CD4-positive, alpha-beta T cell treated with Interleukin-12 subunit alpha and Interleukin-12 subunit beta, for 1 hour (primary cell): ENCODE measurements at regions not wholly inside any gene's neighbourhood (a gene's known extent, or its start where the extent isn't known, plus 50 kb on each side); places are given as distances from the start of the nearest gene placed in this dataset.

ENCODE experiments used
- DNase-seq: peaks from one replicate; pipeline ENCODE4 v3.0.0-alpha.2; 2020

DNA sequence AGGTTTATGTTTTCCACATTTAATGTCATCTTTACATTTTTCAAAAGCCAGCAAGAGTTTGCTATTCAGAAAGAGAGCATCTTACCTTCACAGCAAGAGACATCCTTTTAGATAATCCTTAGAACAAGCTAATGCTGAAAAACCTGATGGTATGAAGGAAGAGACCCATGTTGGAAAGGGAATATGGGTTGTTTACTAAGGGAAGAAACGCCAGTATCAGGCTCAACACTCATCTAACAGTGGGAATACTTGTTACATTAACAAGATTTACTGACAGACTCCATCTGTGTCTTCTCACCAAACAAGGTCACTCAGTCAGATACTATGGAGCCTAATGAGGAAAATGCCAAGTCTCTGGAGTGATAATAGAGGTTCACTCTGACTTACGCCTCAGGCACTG is 1474.1 kb upstream of the SLC39A10 start:
- no peak for DNase-seq

DNA sequence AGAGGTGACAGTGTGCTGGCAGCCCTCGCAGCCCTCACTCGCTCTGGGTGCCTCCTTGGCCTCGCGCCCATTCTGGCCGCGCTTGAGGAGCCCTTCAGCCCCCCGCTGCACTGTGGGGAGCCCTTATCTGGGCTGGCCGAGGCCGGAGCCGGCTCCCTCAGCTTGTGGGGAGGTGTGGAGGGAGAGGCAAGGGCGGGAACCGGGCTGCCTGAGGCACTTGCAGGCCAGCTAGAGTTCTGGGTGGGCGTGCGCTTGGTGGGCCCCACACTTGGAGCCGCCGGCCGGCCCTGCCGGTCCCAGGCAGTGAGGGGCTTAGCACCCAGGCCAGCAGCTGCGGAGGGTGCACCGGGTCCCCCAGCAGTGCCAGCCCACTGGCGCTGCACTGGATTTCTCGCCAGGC is 1480.9 kb upstream of the SLC39A10 start:
- no peak for DNase-seq

DNA sequence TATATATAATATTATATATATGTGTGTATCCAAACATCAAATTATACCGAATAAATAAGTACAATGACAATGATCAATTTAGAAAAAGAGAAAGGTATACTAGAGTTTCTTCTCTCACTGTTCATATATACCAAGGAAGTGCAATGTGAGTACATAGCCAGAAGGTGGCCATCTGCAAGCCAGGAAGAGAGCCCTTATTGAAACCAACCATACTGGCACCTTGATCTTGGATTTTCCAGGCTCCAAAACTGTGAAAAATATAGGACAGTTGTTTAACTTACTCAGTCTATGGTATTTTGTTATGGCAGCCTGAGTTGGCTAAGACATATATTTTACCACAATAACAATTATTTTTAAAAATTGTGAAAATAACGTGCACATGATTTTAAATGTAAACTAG is 1490.2 kb upstream of the SLC39A10 start:
- peak; percentile 1 for DNase-seq

DNA sequence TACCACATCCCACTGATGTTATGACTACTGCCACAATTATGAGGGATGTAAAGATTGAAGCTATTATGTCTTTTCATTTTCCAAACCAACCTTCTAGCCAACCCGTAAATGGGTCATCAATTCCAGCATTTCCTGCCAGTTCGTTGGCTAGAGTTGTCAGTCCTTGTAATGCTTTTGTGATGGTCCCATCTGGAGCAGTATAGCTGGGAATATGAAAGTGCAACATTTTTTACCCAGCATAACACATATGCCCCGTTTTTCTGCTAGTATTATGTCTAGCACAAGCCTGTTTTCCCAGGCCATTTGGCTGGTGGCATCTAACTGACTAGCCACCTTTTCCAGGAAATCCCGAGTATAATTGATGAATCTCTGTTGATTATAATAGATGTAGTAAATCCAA is 1501.6 kb upstream of the SLC39A10 start:
- no peak for DNase-seq

DNA sequence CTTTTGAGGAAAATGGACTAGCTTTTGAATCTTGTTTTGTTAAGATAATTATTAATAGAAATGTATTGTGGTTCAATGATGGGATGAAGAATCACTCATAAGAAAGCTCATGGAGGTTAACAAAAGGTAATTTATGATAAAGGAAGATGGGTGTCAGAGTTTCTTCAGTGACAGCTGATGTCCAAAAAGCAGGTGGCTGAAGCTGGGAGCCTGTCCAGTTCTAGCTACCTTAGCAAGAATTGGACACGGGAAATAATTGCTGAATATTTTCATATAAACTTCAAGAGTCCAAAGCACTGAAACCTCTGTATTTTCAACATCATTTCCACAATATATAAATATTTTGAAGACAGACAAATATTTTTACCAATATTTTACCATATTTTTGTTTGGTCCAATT is 1505.8 kb upstream of the SLC39A10 start:
- DNase-seq = no peak

DNA sequence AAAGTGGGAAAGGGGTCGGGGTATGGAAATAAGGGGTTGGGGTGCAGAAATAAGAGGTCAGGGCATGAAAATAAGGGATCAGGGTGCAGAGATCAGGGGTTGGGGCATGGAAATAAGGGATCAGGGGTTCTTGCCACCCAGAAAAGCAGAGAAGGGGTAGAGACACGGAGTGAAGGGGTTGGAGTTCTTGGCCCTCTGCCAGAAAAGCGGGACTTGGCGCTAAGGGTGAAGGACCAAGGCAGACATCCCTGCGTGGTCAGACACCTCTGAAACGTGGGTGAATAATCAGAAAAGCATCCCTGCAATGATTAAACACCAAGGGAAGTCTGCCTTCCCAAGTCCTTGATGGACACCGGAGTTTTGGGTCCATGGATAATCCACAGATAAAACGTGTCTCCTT is 1521.6 kb upstream of the SLC39A10 start:
- no peak for DNase-seq

DNA sequence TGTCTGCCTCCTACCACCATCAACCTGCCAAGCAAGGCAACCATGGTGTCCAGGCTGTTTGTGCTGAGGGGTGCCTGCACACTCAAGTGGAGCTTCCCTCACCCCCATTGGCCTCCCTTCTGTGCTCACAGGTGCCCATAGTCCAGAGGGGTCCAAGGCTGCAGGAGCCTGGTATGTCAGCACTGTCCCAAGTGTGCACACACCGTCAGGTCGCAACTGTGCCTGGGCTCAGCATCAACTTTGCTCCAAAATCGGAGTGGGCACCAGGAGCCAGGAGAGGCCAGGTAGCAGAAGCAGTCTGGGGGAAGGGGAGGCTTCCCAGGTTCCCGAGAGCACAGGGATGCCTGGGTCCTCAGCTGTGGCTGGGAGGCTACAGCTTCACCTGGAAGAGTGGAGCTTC is 1528.2 kb upstream of the SLC39A10 start:
- no peak for DNase-seq

DNA sequence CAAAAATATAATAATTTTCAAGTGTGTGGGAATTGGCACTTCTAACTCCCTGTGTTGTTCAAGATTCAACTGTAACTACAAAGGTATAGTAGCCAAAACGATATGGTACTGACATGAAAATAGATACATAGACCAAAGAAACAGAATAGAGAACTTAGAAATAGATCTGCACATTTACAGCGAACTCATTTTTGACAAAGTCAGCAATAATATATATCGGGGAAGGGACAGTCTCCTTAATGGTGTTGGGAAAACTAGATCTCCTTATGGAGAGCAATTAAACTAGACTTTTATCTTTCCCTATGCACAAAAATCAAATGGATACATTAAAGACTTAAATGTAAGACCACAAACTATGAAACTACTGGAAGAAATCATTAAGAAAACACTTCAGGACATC is 1530.6 kb upstream of the SLC39A10 start:
- DNase-seq = no peak

DNA sequence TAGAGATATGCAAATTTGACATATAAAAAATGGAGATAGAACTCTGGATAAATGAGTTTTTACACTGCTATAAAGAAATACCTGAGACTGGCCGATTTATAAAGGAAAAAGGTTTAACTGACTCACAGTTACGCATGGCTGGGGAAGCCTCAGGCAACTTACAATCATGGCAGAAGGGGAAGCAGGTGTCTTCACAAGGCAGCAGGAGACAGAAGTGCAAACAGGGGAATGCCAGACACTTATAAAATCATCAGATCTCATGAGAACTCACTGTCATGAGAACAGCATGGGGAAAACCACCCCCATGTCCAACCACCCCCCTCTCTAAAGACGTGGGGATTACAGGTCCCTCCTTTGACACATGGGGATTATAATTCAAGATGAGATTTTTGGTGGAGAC is 1540.2 kb upstream of the SLC39A10 start:
- DNase-seq = no peak

DNA sequence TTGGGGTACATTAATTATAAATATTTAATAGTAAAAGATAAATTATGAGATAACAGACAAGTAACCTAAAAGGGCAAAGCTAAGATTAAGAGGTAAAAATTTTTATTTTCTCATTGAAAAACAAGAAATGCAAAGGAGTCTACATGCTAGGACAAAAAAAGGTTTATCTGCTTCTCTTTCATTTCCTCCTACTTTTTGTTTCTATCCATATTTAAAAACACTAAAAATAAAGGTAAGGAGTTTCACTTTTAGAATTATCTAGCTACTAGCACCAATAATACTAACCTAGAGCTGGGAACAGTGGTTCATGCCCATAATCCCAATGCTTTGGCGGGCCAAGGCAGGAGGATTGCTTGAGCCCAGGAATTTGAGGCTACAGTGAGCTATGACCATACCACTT is 1551.7 kb upstream of the SLC39A10 start:
- no peak for DNase-seq

DNA sequence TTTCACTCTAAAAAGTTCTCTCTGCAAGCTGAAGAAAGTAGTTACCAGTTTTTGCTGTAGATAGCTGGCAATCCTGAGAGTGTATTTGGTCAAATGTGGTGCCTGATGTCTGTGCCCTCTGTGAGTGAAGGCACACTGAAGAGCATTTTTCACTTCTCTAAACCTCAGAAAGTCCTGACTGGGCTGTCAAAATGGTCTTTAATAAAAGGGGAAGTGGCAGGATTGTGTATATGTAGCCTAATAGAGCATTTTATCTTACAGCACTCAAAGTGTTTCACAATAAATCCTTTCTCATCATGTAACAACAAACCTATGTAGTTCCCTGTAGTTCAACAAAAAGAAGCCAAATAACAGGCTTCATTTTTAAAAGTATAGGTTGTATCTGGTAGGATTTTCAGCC is 1552.3 kb upstream of the SLC39A10 start:
- DNase-seq = peak; percentile 2

DNA sequence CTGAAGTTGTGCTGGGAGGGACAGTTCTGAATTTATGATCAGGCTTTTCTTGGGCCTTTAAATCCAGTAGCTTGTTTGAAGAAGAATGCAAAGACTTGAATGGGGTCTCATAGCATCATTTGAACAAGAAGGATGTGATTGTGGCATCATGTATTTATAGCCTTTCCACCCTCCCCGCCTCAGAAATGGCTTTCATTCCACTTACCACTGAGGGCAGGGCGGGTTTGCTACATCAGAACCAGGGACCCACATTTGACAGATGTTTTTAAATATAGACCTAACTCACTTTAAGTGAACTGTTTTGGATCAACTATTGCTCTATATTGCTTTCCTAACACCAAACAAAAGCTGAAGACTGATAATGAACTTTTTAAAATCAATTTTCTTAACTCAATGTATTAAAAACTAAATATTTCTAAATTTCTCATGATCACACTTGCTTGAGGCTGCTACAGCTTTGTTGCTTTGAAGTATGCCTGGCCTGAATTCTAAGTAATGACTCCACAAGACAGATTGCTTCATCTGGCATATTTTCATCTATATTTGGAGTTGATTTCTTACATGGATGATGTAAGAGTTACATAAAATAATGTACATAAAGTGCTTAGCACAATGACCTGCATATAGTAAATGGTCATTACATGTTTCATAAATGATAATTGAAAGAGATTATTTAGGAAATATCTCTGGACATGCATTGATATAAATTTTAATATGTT is 1552.9 kb upstream of the SLC39A10 start:
- no peak for DNase-seq

DNA sequence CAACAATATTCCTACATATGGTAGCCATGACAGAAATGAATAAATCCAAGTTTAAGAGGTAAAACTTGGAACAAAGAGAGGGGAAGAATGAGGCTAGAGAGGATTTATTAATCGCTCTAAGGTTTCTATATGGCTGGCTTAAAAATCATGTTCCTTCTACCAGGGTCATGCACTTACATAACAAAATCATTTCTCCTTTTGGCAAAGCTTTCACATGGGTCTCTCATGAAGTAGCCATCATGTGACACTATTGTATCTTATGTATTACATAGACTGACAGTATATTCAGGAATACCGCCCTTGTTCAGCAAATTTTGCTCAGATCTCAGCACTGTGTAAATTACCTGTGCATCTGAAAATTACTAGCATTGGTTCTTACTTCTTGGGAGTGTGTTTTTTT is 1554.5 kb upstream of the SLC39A10 start:
- DNase-seq = no peak

DNA sequence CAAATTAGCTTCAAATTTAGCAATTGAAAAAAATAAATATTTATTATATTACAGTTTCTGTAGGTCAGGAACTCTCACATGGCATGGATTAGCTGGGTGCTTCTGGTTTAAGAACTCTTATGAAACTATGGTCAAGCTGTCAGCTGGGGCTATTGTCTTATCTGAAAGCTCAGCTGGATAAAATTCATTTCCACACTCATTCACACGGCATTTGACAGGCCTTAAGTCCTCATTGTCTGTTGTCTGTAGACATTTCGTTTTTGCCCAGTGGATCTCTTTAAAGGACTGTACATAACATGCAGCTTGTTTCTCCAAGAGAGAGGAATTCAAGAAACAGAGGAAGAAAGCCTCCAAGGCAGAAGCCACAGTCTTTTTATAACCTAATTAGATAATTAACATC is 1556.8 kb upstream of the SLC39A10 start:
- no peak for DNase-seq

DNA sequence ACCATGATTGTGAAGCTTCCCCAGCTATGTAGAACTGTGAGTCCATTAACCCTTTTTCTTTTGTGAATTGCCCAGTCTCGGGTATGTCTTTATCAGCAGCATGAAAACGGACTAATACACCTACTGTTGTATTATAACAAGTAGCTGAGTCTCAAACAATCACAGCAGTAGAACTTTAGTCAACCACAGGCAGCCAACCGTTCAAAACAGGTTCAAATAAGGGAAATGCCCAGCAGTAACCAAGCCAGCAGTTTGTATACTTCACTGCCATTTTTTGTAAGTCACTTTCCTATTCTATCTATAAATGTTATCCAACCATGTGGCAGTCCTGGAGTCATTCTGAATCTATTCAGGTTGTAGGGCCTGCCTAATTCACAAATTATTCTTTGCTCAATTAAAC is 1560.6 kb upstream of the SLC39A10 start:
- no peak for DNase-seq

DNA sequence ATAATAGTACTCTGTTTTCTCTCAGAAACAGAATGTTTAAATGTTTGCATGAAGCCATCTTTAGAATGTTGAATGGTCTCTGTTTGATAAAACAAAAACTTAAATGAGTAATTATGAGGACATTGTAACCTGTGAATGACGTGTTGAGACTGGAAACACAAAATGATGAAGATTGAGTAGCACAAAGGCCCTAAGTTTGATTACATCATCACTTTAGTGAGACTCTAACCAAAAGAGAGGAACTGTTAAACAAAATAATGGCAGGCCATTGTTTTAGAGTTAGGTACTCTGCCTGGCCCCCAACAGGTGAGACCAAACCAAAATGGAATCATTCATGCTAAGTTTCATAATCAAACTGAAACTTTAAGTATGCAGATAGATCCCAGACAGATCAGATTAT is 1561.7 kb upstream of the SLC39A10 start:
- DNase-seq = no peak

DNA sequence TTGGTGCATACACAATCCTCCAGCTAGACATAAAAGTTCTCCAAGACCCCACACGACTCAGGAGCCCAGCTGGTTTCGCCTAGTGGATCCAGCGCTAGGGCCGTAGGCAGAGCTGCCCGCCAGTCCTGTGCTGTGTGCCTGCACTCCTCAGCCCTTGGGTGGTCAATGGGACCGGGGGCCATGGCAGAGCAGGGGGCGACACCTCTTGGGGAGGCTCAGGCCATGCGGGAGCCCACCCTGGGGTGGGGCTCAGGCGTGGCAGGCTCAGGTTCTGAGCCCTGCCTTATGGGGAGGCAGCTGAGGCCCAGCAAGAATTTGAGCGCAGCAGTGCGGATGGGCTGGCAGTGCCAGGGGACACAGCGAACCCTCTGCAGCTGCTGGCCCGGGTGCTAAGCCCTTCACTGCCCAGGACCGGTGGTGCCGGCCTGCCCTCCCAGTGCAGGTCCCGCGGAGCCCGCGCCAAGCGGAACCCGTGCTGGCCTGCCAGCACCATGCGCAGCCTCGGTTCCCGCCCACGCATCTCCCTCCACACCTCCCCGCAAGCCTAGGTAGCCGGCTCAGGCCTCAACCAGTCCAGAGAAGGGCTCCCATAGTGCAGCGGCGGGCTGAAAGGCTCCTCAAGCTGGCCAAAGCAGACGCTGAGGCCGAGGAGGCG is 1566.6 kb upstream of the SLC39A10 start:
- DNase-seq = no peak

DNA sequence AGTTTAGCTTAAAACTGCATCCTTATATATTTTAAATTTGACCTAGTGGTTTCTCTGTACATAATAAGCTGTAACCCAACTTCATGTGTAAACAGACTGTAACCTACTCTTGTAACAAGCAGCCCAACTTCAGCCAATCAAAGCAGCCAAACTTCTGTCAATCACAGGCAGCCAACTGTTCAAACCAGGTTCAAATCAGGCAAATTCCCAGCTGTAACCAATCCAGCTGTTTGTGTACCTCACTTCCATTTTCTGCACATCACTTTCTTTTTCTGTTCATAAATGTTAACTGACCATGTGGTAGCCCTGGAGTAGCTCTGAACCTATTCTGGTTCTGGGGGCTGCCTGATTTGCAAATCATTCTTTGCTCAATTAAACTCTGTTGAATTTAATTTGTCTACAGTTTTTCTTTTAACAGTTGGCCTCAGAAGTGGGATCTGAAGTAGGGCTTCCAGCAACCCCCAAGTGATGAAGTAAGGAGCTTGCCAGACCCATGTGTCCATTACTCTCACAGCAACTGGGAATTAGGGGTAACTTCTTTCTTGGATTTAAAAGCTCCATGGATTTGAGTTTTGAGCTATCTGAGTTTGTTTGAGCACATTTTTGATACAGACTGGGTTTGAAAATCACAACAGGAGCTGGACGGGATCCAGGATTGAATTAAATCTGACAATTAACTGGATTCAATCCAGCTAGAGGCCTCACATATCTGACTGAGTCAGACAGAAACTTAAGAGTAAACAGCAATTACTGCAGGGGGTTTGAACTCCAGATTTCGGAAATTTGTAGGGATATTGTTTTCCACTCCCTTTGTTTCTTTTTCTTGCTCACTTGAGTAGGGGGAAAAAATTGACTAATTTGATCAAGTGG is 1569.7 kb upstream of the SLC39A10 start:
- DNase-seq = no peak

DNA sequence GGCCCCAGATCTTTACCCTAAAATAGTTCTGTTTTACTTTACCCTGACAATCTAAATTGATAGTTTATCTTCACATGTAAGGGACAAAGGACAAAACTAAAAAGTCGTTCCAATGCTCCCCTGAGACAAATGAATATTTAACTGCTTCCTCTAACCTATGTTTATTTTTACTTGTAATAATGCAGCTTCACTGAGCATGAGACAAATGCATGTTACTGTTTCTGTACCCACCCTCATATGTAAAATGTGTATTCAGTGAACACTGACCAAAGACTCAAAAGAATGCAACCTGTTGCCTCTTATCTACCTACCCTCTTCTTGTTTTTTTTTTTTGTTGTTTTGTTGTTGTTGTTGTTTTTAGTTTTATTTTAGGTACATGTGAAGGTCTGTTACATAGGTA is 1570.9 kb upstream of the SLC39A10 start:
- no peak for DNase-seq

DNA sequence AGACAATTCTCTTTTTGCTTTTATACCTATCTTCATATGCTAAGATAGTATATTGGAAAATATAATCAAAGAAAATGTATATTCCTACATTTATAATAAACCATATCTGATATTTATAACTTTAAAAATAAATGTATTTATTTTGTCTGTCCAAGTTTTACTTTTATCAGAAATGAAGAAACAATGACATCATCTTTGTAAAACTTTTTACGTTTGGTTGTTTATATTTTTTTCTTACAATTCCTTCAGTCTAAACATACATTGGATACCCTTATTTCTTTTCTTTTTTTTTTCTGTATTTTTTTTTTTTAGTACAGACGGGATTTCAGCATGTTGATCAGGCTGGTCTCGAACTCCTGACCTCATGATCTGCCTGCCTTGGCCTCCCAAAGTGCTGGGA is 1577.0 kb upstream of the SLC39A10 start:
- DNase-seq = no peak

DNA sequence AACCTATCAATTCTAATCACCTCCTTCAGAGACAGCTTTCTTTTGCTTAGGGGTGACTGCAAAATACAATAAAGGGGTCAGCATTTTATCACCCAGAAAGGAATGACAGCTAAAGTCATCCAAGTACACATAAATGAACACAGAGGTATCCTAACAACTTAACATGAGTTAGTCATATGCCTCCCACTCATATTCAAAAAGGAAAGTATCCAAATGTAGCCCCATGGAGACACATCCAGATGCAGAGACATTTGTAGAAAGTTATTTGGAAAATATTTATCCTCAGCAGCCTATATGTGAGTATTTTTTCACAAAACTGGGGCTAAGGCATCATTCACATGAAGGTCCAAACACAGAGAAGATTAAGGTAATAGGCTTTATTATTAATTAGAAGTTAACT is 1579.7 kb upstream of the SLC39A10 start:
- DNase-seq = no peak

DNA sequence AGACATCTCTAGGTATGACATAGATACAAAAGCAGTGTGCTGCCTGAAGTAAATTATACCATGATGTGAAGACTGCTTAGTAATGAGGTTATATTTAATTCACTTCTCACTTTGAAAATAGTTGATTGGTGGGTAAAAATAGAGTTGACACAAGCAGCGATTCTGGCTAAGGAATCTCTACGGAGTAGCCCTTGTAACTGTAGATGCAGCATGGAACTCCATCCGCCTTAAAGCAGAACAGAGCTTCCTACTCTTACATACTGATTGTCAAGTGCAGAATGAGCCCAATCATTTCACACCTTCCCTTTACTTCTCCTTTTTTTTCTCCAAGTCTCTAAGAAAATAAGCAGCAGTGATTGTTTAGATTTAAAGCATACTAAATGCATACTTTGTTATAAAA is 1594.6 kb upstream of the SLC39A10 start:
- no peak for DNase-seq

DNA sequence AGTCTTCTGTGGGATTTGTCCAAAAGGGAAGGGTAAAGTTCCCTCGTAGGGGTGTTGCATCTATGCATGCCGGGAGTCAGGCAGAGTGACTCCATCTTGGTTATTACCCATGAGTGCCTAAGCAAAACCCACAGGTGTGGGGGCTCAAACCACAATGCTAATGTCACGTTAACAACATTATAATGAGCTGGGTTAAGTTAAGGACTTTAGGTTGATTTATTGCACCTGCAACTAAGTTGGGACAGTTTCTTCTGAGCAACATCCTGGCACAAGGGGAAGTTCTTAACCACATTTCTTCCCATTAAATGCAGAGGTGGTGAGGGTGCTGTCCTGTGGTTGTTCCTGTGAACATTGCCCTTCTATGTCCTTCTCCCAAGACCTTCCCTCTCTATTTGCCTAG is 1596.8 kb upstream of the SLC39A10 start:
- DNase-seq = no peak

DNA sequence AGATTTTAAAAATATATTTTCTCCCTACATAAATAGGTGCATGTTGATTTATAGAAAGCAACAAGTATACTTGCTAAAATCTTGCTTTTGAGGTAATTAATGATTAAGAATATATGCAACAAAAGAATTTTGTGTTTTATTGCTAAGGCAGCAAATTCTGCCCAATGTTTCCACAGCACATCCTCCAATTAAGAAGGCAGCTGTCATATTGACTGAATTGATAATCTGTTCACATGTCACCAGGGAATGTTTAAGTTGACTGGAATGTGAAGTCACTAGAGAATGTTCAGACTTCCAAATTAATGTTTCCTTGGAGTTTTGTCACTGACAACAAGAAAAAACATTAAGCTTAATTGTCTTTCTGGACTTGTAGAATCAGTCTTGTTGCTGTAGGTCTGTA is 1602.7 kb upstream of the SLC39A10 start:
- DNase-seq = no peak
